ENCODE measurements at regions not wholly inside any gene's neighbourhood (a gene's known extent, or its start where the extent isn't known, plus 50 kb on each side); places are given as distances from the start of the nearest gene placed in this dataset.

DNA sequence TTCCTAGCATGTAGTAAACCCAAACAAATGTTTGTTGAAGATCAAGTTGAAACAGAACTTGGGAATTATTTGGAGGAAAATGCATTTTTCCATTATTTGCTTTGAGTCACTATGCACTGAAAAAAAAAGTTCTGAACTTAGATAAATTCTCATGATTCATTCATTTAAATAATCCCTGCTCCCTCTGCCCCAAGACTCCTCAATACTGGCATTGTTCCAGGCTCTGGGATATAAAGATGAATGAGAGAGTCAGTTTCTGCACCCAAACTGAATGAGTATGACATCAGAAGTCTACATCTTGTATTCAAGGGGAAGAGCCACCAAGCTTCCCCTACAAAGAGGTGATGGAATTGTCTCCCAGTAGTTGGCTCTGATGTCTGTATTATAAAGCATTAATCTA lies 123.9 kb downstream of the SEC61B start:
- Histone ChIP-seq H3K4me2 (ENCODE audit: insufficient read depth, low read length, poor library complexity, severe bottlenecking) (no peak overlapping the region), H3K9me3 (replicated peaks in 1 of 2; ENCODE audit: control insufficient read depth in 2 of 2, insufficient read depth in 1 of 2, low read depth in 1 of 2, low read length in 2 of 2) (no peaks in the 10 kb centered on the region), H3K4me3 (ENCODE audit: low read length in 2 of 2) (no peak overlapping the region), H4K8ac (ENCODE audit: low read depth, low read length) (no peak overlapping the region), H3K27me3 (ENCODE audit: control insufficient read depth in 3 of 3, insufficient read depth in 3 of 3, low read depth in 1 of 3, low read length in 3 of 3) (peaks cover 0 to 2% (median 0%) of the 10 kb centered on the region in 3 experiments), H2BK5ac (ENCODE audit: low read length) (no peak overlapping the region), H3K14ac (ENCODE audit: low read length) (no peak overlapping the region), H3K4ac (ENCODE audit: low read length) (no peak overlapping the region), H3K4me1 (ENCODE audit: control insufficient read depth in 2 of 2, insufficient read depth in 1 of 2, low read depth in 1 of 2, low read length in 2 of 2) (no peaks in the 10 kb centered on the region), H3K36me3 (replicated peaks in 1 of 2; ENCODE audit: control insufficient read depth in 2 of 2, insufficient read depth in 2 of 2, low read length in 2 of 2) (no peaks in the 10 kb centered on the region), H2BK120ac (ENCODE audit: low read depth, low read length) (no peak overlapping the region), H3K18ac (ENCODE audit: low read length) (no peak overlapping the region), H4K91ac (ENCODE audit: low read depth, low read length, poor library complexity) (no peak overlapping the region), H2BK15ac (ENCODE audit: low read length) (no peak overlapping the region), H2BK12ac (ENCODE audit: low read length) (no peak overlapping the region), H3K79me1 (ENCODE audit: low read depth, low read length) (no peaks in the 10 kb centered on the region), H3K23ac (ENCODE audit: low read depth, low read length, poor library complexity) (no peak overlapping the region), H2AK5ac (ENCODE audit: low read depth, low read length) (no peak overlapping the region), H2AFZ (ENCODE audit: low read length) (no peak overlapping the region), H3K9ac (ENCODE audit: low read depth, low read length, poor library complexity) (no peak overlapping the region), H3K27ac (replicated peaks; ENCODE audit: low read length) (no peak overlapping the region)
- DNase-seq (ENCODE audit: low spot score): no peak

DNA sequence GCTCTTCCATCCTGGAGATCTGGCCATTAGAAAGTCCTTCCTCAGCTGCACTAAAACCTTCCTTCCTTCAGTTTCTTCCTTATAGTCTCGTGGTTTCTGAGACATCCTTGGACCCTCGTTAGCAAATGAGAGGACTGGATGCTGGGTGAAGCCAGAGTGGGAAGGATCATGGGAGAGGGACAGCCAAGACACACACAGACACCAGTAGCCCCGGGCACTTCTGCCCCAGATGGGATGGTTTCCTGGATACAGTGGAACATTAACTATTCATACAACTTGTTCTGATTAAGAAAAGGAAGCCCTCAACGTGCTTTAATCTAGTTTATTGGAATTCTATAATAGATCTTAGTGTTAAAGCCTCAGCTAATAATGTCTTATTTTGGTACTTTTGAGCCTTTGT lies 125.5 kb downstream of the SEC61B start:
- no CpG with 5 or more reads among the region's 4 CpGs for WGBS, 2 donors (ENCODE audit: extremely low coverage in 2 of 2, insufficient read length in 2 of 2, insufficient replicate concordance in 1 of 2)

GRCh38 chr9:99348289-99348688 lies 126.2 kb downstream of the SEC61B start:
- DNase-seq (ENCODE audit: low spot score): no peak
- no peaks in the 10 kb centered on the region for H3K4me1 ChIP-seq (ENCODE audit: control insufficient read depth in 2 of 2, insufficient read depth in 1 of 2, low read depth in 1 of 2, low read length in 2 of 2)
- no peak overlapping the region for H4K91ac ChIP-seq (ENCODE audit: low read depth, low read length, poor library complexity)
- no peak overlapping the region for H2BK5ac ChIP-seq (ENCODE audit: low read length)
- no peak overlapping the region for H4K8ac ChIP-seq (ENCODE audit: low read depth, low read length)
- H2BK15ac ChIP-seq (ENCODE audit: low read length): no peak overlapping the region
- no peak overlapping the region for H3K18ac ChIP-seq (ENCODE audit: low read length)
- no peaks in the 10 kb centered on the region for H3K79me1 ChIP-seq (ENCODE audit: low read depth, low read length)
- no peak overlapping the region for H2BK120ac ChIP-seq (ENCODE audit: low read depth, low read length)
- no peak overlapping the region for H3K4me2 ChIP-seq (ENCODE audit: insufficient read depth, low read length, poor library complexity, severe bottlenecking)
- H3K27me3 ChIP-seq (ENCODE audit: control insufficient read depth in 3 of 3, insufficient read depth in 3 of 3, low read depth in 1 of 3, low read length in 3 of 3): peaks cover 0 to 2% (median 0%) of the 10 kb centered on the region in 3 experiments
- no CpG with 5 or more reads among the region's 2 CpGs for WGBS, 2 donors (ENCODE audit: extremely low coverage in 2 of 2, insufficient read length in 2 of 2, insufficient replicate concordance in 1 of 2)
- no peak overlapping the region for H3K23ac ChIP-seq (ENCODE audit: low read depth, low read length, poor library complexity)
- no peak overlapping the region for H3K14ac ChIP-seq (ENCODE audit: low read length)
- H3K36me3 ChIP-seq (replicated peaks in 1 of 2; ENCODE audit: control insufficient read depth in 2 of 2, insufficient read depth in 2 of 2, low read length in 2 of 2): no peaks in the 10 kb centered on the region
- no peak overlapping the region for H3K9ac ChIP-seq (ENCODE audit: low read depth, low read length, poor library complexity)
- no peak overlapping the region for H3K4me3 ChIP-seq (ENCODE audit: low read length in 2 of 2)
- no peaks in the 10 kb centered on the region for H3K9me3 ChIP-seq (replicated peaks in 1 of 2; ENCODE audit: control insufficient read depth in 2 of 2, insufficient read depth in 1 of 2, low read depth in 1 of 2, low read length in 2 of 2)
- no peak overlapping the region for H3K27ac ChIP-seq (replicated peaks; ENCODE audit: low read length)
- H3K4ac ChIP-seq (ENCODE audit: low read length): no peak overlapping the region
- H2AFZ ChIP-seq (ENCODE audit: low read length): no peak overlapping the region
- H2AK5ac ChIP-seq (ENCODE audit: low read depth, low read length): no peak overlapping the region
- H2BK12ac ChIP-seq (ENCODE audit: low read length): no peak overlapping the region

More for the DNA sequence above, 125.5 kb downstream of the SEC61B start:
- no peak overlapping the region for H3K9ac ChIP-seq (ENCODE audit: low read depth, low read length, poor library complexity)
- H2BK120ac ChIP-seq (ENCODE audit: low read depth, low read length): no peak overlapping the region
- no peaks in the 10 kb centered on the region for H3K9me3 ChIP-seq (replicated peaks in 1 of 2; ENCODE audit: control insufficient read depth in 2 of 2, insufficient read depth in 1 of 2, low read depth in 1 of 2, low read length in 2 of 2)
- peaks cover 0 to 2% (median 0%) of the 10 kb centered on the region in 3 experiments for H3K27me3 ChIP-seq (ENCODE audit: control insufficient read depth in 3 of 3, insufficient read depth in 3 of 3, low read depth in 1 of 3, low read length in 3 of 3)
- H2BK15ac ChIP-seq (ENCODE audit: low read length): no peak overlapping the region
- H3K4me3 ChIP-seq (ENCODE audit: low read length in 2 of 2): no peak overlapping the region
- H2BK12ac ChIP-seq (ENCODE audit: low read length): no peak overlapping the region
- no peak overlapping the region for H3K4me2 ChIP-seq (ENCODE audit: insufficient read depth, low read length, poor library complexity, severe bottlenecking)
- H2AFZ ChIP-seq (ENCODE audit: low read length): no peak overlapping the region
- no peak overlapping the region for H2BK5ac ChIP-seq (ENCODE audit: low read length)
- no peak overlapping the region for H4K8ac ChIP-seq (ENCODE audit: low read depth, low read length)
- H3K36me3 ChIP-seq (replicated peaks in 1 of 2; ENCODE audit: control insufficient read depth in 2 of 2, insufficient read depth in 2 of 2, low read length in 2 of 2): no peaks in the 10 kb centered on the region
- H3K18ac ChIP-seq (ENCODE audit: low read length): no peak overlapping the region
- H3K23ac ChIP-seq (ENCODE audit: low read depth, low read length, poor library complexity): no peak overlapping the region
- H3K79me1 ChIP-seq (ENCODE audit: low read depth, low read length): no peaks in the 10 kb centered on the region
- H3K4ac ChIP-seq (ENCODE audit: low read length): no peak overlapping the region
- H2AK5ac ChIP-seq (ENCODE audit: low read depth, low read length): no peak overlapping the region
- H4K91ac ChIP-seq (ENCODE audit: low read depth, low read length, poor library complexity): no peak overlapping the region
- H3K14ac ChIP-seq (ENCODE audit: low read length): no peak overlapping the region
- DNase-seq (ENCODE audit: low spot score): no peak
- no peak overlapping the region for H3K27ac ChIP-seq (replicated peaks; ENCODE audit: low read length)
- no peaks in the 10 kb centered on the region for H3K4me1 ChIP-seq (ENCODE audit: control insufficient read depth in 2 of 2, insufficient read depth in 1 of 2, low read depth in 1 of 2, low read length in 2 of 2)

DNA sequence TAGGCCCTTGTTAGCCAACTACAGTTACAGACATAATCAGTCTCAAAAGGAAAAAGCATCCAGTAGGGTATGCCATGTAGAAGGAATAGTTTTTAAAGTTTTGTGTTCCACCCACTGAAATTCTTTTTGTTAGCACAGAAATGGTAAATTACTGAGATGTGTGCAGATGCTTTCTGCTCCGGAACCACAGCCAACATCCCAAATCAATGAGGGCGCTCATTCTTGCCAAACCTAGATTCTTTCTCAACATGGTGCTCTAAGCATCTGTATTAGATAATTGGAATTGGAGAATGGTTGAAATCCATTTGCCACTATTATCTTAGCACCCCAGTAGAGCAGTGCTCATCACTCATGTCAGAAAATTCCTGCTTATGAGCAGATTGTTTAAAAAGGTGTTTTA lies 127.8 kb downstream of the SEC61B start:
- Histone ChIP-seq H4K8ac (ENCODE audit: low read depth, low read length) (no peak overlapping the region), H2AK5ac (ENCODE audit: low read depth, low read length) (no peak overlapping the region), H3K4me3 (ENCODE audit: low read length in 2 of 2) (no peak overlapping the region), H2BK5ac (ENCODE audit: low read length) (no peak overlapping the region), H4K91ac (ENCODE audit: low read depth, low read length, poor library complexity) (no peak overlapping the region), H3K9ac (ENCODE audit: low read depth, low read length, poor library complexity) (no peak overlapping the region), H3K79me1 (ENCODE audit: low read depth, low read length) (no peaks in the 10 kb centered on the region), H3K4ac (ENCODE audit: low read length) (no peak overlapping the region), H2BK15ac (ENCODE audit: low read length) (no peak overlapping the region), H3K27ac (replicated peaks; ENCODE audit: low read length) (no peak overlapping the region), H3K4me1 (ENCODE audit: control insufficient read depth in 2 of 2, insufficient read depth in 1 of 2, low read depth in 1 of 2, low read length in 2 of 2) (no peaks in the 10 kb centered on the region), H2BK12ac (ENCODE audit: low read length) (no peak overlapping the region), H2BK120ac (ENCODE audit: low read depth, low read length) (no peak overlapping the region), H3K18ac (ENCODE audit: low read length) (no peak overlapping the region), H3K4me2 (ENCODE audit: insufficient read depth, low read length, poor library complexity, severe bottlenecking) (no peak overlapping the region), H2AFZ (ENCODE audit: low read length) (no peak overlapping the region), H3K27me3 (ENCODE audit: control insufficient read depth in 3 of 3, insufficient read depth in 3 of 3, low read depth in 1 of 3, low read length in 3 of 3) (peaks cover 0 to 2% (median 0%) of the 10 kb centered on the region in 3 experiments), H3K23ac (ENCODE audit: low read depth, low read length, poor library complexity) (no peak overlapping the region), H3K36me3 (replicated peaks in 1 of 2; ENCODE audit: control insufficient read depth in 2 of 2, insufficient read depth in 2 of 2, low read length in 2 of 2) (no peaks in the 10 kb centered on the region), H3K9me3 (replicated peaks in 1 of 2; ENCODE audit: control insufficient read depth in 2 of 2, insufficient read depth in 1 of 2, low read depth in 1 of 2, low read length in 2 of 2) (no peaks in the 10 kb centered on the region), H3K14ac (ENCODE audit: low read length) (no peak overlapping the region)
- WGBS, 2 donors (ENCODE audit: extremely low coverage in 2 of 2, insufficient read length in 2 of 2, insufficient replicate concordance in 1 of 2): no CpG with 5 or more reads among the region's 2 CpGs
- DNase-seq (ENCODE audit: low spot score): no peak

Data from neuronal stem cell (in vitro differentiated cells).